Hematopoietic multipotent progenitor cell treated with erythropoietin and hydrocortisone succinate and interleukin-3 and kit ligand, for 15 days (in vitro differentiated cells): ENCODE measurements at regions not wholly inside any gene's neighbourhood (a gene's known extent, or its start where the extent isn't known, plus 50 kb on each side); places are given as distances from the start of the nearest gene placed in this dataset.

Source experiments
- DNase-seq: peaks from one replicate; pipeline ENCODE4 v3.0.0-alpha.2; 2015; ENCODE audit warnings: low spot score

DNA sequence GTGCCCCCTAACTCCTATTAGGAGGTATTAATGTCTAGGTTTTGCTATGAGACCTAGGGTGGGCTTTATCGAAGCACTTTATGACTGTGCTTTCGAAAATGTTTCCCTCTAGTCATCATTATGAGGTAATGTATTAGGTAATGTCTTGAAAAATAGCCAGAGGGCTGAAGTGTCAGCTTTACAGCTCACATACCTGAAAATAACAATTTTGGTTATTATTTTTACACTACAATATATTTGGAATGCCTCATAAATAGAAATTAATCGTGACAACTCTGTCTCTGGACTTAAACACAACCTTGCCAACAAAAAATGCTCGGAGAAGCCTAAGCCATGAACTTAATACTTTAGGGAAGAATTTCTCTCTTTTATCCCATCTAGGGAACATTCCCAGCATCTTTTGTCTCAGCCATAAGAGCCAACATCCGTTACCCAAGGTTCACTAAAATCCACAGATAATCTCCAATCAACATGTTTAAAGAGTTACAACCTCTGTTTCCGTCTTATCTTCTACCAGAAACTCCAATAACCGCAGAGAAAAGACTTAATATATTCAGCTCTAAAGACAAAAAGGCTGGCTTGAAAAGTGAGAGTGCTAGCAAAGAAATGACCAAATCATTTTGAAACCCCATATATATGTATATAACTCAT, 130.9 kb upstream of the RND3 start:
- no peak for DNase-seq

DNA sequence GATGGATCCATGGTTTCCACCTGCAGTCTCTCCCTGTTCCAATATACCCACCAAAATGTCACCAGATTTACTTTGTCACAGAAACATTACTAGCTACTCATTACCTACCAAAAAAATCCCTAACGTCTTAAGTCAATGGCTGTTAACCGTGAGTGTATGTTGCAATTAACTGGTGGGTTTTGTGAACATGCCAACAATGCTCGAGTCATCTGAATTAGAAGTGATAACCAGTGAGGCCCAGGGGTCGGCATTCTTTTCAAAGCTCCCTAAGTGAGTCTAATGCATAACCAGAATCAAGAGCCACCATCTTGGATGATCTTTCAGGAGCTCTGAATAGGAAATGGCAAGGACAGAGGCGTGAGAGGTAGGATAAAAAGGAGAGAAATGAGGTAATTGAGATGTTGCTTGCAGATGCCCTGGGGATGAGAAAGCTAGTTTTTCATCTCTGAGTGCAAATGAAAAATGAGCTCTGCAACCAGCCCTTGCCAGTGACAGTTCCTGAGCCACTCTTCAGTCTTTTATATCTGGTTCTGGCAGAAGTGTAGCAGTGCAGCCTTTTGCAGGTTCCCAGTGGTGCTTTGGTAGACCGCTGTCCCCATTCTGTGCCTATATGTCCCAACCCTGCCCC, 130.0 kb upstream of the RND3 start:
- DNase-seq, result no peak

DNA sequence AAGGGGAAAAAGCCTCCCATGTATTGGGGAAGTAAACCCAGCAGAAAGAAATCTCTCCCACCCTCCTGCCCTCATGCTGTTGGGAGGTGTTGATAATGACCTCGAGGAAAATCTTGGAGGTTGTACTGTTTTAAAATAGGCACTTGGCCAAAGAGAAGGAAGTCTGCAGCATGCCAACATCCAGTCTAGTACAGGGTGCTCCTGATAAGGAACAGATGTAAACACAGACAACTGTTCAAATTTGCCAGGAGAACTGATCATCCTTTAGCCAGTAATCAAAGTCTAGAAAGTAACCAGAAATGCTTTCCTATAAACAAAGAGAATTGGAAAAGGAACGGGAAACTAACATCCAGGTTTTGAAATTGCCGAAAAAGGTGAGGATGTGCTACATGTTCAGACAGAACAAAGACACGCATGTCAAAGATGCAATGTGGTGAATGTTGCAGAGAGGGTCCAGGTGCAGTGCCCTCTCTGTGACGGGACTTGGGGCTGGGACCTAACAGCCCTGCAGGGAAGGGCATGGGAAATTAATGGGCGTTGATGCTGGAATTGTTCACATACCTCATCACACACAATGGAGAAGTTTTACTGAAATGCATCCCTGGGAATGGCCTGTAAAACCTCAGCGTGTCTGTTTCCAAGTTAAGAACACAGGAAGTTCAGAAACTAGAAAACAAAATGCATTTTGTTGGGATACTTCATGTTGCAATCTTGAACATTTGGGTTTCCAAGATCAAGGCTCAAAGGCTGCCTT, 125.7 kb upstream of the RND3 start:
- no peak for DNase-seq

DNA sequence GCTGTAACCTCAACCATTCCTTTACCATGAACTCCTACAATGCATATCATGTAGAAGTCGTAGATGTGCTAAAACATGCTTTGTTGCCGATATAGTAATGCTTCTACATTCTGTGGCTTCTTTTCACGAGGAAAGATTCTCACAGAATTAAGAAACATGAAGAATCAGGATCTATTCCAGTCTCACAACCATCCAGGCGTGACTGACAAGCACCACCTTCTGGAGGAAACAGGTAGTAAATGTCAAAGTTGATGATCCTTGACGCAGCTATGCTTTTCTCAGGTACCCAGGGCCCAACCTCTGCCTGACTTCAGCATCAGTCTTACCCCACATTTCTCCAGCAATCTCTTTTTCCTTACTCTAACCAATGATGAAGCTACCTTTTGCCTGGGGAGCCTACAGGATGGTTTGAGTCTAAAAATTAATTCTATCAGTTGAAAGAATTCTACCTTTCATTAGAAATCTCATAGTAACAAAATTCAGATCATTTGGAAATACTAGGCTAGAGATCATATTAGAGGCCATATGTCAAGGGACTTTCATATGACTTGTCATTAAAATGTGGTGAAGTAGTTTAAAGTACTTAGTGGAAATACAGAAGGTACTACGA, 123.3 kb upstream of the RND3 start:
- no peak for DNase-seq

DNA sequence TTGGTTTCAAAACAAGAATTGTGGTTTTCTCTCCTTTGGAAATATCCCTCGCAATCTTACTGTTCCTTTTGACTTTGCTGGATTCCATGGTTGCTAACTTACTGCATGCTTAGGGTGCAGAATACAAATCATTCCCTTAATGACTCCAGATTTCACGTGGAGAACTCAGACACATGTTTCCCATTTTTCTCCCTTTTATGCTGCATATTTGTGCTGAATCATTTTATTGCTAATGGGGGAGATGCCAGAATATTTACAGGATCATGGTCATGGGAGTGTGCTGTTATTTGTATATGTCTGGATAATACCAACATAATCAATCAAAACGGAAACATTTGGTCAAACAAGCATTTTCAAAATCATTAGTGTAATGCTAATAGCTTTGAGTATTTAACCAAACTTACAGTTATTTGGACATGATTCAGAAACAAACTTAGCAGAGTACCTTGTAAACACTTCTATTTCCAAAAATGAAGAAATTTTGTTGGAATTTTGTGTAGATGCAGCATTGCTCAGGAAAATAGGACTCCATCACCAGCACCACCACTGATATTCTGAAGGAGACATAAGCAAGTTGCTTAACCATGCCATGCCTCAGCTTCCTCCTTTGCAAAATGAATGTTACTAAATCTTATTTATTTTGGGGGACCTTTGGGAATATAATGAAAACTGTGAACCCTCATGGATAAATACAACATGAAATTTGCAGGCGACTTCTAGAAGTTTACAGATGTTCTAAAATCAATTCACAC, 122.5 kb upstream of the RND3 start:
- no peak for DNase-seq

DNA sequence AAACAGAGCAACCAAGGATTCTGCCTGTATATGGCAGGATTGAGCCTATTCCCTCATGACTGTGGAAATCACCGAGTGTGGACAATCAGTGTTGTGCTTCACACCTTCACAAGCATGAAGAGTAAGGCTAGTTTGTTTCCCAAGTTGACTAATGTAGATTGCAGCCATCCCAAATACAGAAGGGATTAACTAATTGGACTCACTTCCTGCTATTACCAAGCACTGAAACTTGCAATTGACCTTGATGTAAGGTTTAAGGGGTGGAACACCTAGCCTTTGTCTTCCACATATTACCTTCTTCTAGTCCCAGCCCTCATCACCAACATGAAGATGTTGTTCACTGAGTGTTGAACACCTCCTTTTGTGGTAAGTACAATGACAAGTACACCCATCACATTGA, 120.9 kb upstream of the RND3 start:
- no peak for DNase-seq

DNA sequence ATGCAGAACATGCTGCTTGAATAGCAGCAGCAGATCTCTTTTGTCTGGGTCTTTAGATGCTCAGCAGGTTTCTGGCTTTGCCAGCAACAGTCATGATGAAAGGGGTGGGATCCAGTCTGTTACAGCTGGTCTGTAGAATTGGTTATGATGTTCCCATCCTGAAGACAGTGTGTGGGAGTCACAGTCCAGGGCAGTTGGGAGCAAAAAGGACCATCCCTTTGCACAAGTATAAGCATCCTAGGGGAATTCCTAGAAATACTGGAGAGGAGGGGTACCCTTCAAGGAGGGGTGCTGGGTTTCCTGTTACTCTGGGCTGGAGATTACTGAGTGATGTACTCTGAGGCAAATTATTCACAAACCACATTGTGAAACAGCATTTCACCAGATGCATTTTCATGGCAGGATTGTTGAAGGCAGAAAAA, 119.9 kb upstream of the RND3 start:
- no peak for DNase-seq

DNA sequence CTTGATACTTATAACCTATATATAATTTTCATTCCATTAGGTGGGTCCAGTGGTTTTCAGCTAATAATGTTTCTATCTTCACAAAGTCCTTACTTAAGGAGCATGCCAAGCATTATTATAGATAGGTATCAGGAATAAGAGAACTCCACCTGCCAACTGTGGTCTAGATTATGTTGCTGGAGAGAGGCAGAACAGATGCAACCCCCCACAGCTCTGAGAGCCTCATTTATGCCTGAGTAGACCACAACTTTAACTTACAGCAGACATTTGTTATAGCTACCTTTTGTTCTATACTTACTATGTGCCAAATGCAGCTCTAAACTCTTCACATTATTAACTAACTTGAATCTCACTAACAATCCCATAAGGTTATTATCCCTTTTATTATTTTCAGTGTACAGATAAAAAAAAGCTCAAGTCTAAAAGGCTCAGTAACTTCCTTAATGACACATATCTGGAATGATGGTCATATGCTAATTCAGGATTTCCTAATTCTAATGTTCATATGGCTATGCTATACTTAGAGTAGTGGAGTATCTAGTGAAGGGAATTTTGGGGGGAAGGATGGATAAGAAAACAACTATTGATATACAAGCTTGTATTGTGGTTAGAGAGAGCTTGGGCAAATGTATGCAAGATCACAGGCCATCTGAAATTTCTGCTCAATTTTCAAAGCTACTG, 119.1 kb upstream of the RND3 start:
- DNase-seq, result no peak

DNA sequence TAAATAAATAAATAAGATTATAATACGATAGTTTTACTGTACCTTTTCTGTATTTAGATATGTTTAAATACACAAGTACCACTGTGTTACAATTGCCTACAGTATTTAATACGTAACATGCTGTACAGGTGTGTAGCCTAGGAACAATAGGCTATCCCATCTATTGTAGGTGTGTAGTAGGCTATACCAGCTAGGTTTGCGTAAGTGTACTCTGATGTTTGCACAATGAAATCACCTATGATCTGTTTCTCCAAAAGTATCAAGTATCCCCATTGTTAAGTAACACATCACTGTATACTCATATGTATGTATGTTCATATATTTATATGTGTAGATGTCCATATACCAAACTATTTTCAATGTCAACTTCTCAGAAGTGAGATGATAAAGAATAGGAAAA, 118.2 kb upstream of the RND3 start:
- DNase-seq, result no peak

DNA sequence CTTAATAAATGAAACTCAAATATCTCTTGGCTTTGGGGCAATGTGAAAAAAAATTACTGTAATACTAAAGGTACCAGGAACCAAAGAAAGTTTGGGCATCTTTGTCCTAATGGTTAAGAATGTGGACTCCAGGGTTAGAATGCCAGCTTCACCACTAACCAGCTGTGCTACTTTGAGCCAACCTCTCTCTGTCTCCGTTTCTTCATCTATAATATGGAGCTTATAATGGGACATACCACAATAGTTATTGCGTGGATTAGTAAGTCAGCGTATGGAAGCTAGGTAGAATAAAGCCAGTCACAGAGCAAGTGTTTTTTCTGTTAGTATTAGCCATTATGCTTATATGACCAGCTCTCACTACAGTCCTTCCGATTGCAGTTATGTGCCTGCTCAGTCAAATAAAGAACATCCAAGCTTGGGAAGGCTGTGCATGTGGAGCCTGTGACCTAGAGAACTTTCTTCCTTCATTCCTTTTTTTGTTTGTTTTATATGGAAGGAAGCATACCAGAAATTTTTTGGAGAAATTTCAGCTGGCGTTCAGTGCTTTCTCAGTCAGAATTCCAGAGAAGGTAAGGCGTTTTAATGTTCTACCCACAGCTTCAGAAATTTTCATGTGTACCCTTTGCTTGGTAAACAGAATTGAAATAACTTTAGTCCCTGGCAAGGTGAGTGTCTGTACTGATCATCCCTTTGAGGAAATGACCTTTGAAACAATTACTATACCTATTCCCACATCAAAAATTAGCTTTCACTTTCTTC, 114.0 kb upstream of the RND3 start:
- DNase-seq, result no peak

DNA sequence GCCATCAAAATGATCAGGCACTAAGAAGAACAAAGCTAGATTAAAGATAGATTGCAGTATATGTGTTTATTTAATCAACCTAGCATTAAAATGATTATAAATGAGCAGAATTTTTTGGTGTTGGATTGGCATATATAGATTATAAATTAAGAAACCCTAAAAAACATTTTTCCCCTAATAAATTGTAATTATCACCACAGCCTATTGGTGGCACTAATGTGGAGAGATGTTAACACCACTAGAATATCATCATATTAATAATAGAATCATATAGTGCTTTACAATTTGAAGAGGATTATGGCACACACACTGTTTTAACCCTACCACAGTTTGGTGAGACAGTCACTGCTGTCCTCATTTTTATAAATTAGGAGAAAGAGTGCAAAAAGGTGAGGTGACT, 112.4 kb upstream of the RND3 start:
- no peak for DNase-seq

DNA sequence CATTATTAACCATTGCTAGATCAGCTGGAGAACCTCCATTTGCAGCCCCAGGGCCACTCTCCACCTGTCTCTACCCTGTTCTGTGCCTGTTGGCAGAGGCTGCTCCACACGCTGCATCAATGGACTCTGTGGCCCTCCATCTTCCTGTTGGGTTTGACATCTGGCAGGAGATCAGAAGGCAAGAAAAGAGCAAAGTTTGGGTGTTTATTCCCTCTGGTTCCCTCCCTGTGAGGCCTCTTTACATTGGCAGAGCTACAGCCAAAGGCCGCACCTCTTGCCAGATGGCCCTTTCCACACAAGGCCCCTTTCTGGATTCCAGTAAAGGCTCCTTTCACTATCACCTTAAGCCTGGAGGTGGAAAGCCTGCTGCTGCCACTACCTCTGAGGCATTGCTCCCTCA, 110.9 kb upstream of the RND3 start:
- no peak for DNase-seq

DNA sequence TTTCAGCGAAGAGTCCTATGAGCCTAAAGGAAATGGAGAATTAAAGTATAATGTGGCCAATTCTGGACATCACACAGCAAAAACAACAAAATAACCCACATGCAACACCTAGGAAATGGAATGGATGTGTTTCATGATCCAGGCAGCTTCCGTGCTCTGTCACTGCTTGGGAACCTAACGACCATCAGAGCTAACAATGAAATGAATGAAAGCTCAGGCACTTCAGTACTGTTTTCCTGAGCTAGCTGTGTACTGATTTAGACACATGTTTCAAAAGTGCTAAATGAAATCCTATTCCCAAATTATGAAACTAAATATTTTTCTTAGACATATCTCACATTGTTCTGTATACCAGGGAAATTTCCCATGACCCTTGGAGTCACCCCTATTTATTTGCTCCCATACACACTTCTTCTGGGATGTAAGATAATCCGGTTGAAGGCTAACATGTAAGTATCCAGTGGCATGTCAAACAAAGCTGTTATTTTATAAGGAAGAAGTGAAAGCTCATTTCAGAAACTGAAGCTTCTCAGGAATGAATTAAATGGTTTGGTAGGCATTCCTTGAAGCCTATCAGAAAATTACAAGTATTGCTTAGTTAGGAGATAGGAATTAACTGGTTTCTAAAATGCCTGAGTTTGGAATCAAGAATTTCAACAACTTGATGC, 108.5 kb upstream of the RND3 start:
- DNase-seq, result no peak

DNA sequence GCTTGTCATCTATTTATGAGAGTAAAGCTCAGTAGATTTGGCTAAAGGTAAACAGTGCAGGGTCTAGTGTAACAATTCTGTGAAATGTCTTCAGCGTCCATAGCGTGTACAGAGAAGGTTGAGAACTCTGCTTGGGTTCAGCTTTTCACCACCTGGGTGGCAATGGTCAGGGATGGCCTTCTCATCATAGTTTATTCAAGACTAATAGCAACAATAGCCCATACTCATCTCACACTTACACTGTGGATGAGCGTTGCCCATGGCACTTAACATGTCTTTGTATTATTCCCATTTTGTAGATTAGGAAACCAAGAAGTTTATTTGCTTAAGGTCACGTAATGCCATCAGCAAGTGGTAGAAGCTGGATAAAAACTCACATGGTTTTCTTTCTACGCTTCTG, 106.8 kb upstream of the RND3 start:
- no peak for DNase-seq

DNA sequence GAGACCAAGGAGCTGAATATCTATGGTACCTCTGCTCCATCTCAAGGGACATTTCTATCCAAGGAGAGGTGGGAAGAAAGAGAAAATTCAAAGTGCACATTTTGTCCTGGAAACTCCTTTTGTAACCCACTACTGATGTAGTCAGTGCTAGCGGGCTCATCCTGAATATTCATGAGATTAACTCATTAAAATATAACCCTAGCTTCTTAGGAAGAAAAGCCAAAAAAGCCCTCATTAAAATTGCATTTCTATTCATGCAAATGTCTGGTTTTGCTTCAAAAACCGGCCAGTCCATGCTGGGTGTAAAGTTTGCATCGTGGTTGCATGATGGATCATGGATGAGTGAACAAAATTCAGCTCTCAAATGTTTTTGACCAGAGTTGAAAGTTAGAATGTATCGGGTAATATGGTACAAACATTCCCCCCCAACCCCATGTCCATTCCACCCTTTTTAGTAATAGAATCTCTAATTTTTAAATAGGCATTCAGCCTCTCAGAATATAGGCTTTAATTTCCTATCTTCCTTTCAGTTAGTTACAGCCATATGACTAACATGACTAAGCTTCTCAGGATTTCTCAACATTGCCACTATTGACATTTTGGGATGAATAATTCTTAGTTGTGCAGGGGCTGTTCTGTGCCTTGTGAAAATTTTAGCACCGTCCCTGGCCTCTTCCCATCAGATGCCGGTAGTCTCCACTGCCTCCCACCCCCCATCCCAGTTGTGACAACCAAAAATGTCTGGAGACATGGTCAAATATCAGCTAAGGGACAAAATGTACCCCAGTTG, 104.2 kb upstream of the RND3 start:
- DNase-seq, result no peak

DNA sequence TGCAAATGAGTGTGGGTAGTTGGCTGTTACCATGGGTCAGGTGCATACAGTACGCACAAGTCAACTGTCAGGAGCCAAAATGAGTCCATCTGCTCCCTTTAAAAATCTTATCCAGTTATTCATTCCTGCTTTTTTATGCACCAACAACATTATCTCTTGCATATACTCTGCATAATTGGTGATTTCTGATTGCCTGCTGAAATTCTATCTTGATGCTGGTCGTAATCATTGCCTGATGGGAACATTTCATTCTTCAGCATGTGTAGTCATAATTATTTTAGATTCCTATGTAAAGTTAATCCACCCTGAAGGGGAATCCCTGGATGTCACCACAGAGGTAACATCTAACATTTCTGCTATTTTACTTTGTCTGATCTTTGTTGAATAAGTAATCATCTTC, 102.2 kb upstream of the RND3 start:
- DNase-seq, result no peak

DNA sequence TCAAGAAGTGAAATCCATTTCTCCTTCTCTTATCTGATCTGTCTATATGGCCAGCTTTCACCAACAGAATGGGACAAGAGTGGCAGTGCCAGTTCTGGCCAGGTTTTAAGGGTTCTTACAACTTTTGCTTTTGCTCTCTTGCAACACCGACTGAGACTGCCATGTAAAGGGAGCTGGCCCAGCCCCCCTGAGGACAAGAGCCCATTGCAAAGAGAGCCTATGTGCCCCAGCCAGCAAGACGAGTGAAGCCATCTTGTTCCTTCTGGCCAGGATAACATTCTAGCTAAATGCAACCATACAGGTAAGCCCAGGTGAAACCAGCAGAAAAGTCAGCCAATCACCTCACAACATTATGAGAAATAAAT, 101.0 kb upstream of the RND3 start:
- DNase-seq, result no peak

DNA sequence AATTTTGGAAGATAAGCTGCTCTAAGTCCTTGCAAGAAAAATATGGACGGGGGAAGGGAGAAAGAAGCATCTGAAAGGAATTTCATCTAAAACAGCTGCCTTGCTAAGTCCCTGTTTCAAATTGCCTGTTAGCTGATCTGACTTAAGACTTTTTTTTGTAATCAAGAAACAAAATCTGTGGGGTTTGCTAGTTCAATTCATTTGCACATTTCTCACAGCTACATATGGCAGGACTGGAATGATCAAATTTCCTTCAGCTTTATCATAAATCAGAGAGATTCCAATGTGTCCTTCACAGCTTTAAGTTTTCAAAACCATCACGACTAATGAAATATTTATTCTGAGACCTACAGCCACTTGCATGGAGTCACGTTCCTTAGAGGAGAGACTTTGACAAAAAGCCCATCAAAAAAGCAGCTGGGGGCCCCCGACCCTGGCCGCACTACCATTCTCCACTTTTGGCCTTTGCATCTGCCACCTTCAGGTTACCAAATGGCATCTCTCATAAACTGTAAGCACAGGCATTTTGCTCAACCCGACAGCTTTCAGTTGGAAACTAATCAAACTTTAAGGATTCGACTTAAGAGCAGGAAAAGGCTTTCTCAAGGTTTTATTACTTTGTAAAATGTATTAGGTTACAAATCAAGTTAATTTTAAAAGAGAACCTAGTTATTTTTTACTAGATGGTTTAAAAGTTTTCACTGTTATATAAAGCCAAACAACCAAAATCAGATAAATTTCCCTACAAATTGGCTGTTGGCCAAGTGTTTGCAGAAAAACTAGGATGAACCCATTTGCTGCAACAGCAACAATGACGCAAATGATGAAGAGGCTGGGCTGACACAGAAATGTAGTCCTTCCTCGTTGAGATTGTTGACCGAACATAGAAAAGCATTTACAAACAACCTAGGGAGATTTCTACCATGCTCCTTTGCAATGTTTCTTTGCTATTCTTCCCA, 100.4 kb upstream of the RND3 start:
- DNase-seq, result no peak

DNA sequence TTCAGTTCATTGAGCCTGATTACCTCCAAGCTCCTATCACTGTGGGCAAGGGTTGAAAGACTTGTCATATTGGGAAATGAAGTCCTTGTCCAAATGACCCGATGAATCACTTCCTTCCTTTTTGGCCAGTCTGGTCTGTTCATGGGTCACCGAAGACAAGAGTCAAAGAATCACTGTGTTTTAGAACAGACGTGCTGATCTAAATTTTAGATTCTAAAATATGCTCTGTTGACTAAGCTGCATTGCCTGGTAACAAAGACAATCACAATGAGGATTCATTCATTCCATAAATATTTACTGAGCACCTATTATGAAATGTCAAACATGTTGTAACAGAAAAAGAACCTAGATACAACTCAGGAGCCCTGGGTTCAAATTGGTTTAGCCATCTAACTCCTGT, 99.4 kb upstream of the RND3 start:
- DNase-seq, result no peak
